Spinal cord (tissue), 9 donors: ENCODE measurements at regions not wholly inside any gene's neighbourhood (a gene's known extent, or its start where the extent isn't known, plus 50 kb on each side); places are given as distances from the start of the nearest gene placed in this dataset.
"Not testable (repeated sequence)": the region's sequence is repeated elsewhere in the genome, so short reads cannot be mapped to it uniquely, and the experiment has no call there.

Experiments used
- DNase-seq, 6 donors: peaks; one replicate each; pipeline versions ENCODE4 v3.0.0 to v3.0.0-alpha.2; 2013 to 2015; ENCODE audit warnings: low spot score in 6 of 6, low read depth in 4 of 6
- H3K27ac ChIP-seq: one replicate; pipeline ENCODE4 v1.5.1; 2013; ENCODE audit warnings: low read depth, low read length, control low read depth
- H3K27me3 ChIP-seq: one replicate; pipeline ENCODE4 v1.6.1; 2013; ENCODE audit warnings: low read length; ENCODE audit not compliant: control insufficient read depth, insufficient read depth
- H3K36me3 ChIP-seq: one replicate; pipeline ENCODE4 v1.6.1; 2013; ENCODE audit warnings: low read length; ENCODE audit not compliant: control insufficient read depth, insufficient read depth
- H3K4me1 ChIP-seq: one replicate; pipeline ENCODE4 v1.6.1; 2013; ENCODE audit warnings: low read length; ENCODE audit not compliant: control insufficient read depth, insufficient read depth
- H3K4me3 ChIP-seq: one replicate; pipeline ENCODE4 v1.5.1; 2013; ENCODE audit warnings: low read depth, low read length, control low read depth
- H3K9me3 ChIP-seq: one replicate; pipeline ENCODE4 v1.6.1; 2013; ENCODE audit warnings: low read length; ENCODE audit not compliant: control insufficient read depth, insufficient read depth
- WGBS: methylation state at CpG from one replicate; pipeline ENCODE4 v1.1.5; 2013; ENCODE audit warnings: missing lambda C conversion rate; ENCODE audit not compliant: insufficient coverage; 5-methylcytosine and 5-hydroxymethylcytosine counted together
- donor health status: healthy.

DNA sequence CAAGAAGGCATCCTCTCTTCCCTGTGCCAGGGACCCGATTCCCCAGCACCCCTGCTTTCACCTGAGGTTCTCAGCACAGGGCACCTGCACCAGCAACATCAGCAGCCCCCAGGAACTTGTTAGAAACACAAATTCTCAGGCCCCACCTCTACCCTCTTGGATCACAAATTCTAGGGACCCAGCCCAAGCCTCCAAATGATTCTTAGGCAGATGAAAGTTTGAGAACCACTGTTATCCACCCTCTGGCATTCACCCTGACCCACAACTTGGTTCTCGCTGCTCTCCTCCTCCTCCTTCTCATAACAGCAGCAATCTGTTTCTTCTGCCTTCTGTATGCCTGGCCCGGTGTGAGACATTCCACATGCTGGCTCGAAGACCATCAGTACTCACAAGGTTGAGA lies 60.3 kb upstream of the HIVEP3 start:
- DNase-seq: no peak
- Histone ChIP-seq H3K4me1 (peaks cover 3% of the 10 kb centered on the region), H3K9me3 (no peaks in the 10 kb centered on the region), H3K4me3 (no peak overlapping the region), H3K27me3 (no peaks in the 10 kb centered on the region), H3K36me3 (no peaks in the 10 kb centered on the region), H3K27ac (no peak overlapping the region)
- WGBS: 80% methylated on average over 4 of the region's 4 CpGs

DNA sequence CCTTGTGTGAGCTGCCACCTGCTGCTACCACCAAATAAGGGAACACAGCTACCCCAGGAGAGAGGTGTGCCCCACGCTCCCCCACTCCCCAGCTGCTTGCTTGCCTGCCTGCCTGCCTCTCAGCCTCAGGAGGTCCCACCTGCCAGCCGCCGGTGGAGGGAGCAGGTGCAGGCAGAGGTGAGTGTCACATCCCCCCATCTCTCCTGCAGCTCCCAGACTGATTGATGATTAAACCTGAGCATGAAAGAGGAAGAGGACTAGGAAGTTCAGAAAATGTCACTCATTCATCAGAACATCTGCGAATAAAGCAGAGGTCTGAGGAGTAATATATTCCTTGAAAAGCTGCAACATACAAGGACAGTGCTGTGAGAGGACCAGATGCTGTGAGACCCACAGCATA lies 58.6 kb upstream of the HIVEP3 start:
- no CpG with 5 or more reads among the region's 4 CpGs for WGBS
- DNase-seq: no peak
- no peaks in the 10 kb centered on the region for H3K9me3 ChIP-seq

DNA sequence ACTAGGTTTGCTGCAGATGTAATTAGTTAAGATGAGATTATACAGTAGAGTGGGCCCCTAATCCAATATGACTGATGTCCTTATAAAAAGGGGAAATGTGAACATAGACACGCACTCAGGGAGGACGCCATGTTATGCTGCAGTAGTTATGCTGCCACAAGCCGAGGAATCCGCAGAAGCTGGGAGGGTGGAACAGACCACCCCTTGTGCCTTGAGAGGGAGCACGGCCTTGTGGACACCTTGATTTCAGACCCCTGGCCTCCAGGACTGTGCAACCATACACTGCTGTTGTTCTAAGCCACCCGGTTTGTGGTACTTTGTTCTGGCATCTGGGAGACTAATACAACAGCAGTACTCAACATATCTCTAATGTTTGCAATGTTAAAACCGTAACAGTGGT lies 57.9 kb upstream of the HIVEP3 start:
- Histone ChIP-seq H3K9me3 (no peaks in the 10 kb centered on the region), H3K4me3 (no peak overlapping the region), H3K4me1 (peaks cover 3% of the 10 kb centered on the region), H3K27me3 (no peaks in the 10 kb centered on the region), H3K36me3 (no peaks in the 10 kb centered on the region), H3K27ac (no peak overlapping the region)
- 96% methylated on average over 5 of the region's 7 CpGs for WGBS
- no peak for DNase-seq

More for the DNA sequence above, 58.6 kb upstream of the HIVEP3 start:
- H3K4me3 ChIP-seq: no peak overlapping the region
- peaks cover 3% of the 10 kb centered on the region for H3K4me1 ChIP-seq
- no peaks in the 10 kb centered on the region for H3K27me3 ChIP-seq
- H3K27ac ChIP-seq: no peak overlapping the region
- H3K36me3 ChIP-seq: no peaks in the 10 kb centered on the region

DNA sequence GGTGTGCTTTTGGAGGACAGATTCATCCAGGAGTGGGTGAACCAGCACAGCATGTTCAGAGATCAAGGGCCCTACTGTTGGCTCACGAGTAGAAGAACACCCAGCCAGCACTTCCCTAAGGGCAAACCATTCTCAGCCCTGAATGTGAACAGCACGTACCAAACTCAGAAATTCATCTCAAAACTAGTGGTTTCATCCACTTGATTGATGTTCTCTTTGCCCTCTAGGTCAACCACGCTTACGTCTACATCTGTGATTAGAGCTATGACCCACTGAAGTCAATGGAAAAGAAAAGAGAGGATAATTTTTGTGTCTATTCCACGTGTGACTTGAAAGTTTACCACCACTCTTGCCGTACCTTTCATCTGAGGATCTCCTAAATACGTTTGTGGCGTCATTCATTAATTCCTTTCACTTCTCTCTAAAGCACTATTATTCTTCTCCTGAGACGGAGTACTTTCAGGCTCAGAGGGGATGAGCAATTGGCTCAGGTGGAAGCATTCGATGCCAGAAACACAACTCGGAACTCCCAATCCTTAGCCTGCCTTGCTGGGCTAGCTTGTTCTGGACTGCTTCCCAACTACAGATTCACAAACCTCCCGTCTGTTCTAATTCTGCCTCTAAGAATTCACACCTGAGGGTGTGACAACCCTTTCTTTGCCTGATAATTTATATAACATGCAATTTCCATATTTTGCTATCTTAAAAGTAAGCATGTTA lies 57.3 kb upstream of the HIVEP3 start:
- Histone ChIP-seq H3K4me1 (peaks cover 3% of the 10 kb centered on the region), H3K4me3 (no peak overlapping the region), H3K27me3 (no peaks in the 10 kb centered on the region), H3K9me3 (no peaks in the 10 kb centered on the region), H3K36me3 (no peaks in the 10 kb centered on the region), H3K27ac (no peak overlapping the region)
- WGBS: 75% methylated on average over 5 of the region's 12 CpGs
- DNase-seq: peak in 1 of 6 donors; percentile 4

DNA sequence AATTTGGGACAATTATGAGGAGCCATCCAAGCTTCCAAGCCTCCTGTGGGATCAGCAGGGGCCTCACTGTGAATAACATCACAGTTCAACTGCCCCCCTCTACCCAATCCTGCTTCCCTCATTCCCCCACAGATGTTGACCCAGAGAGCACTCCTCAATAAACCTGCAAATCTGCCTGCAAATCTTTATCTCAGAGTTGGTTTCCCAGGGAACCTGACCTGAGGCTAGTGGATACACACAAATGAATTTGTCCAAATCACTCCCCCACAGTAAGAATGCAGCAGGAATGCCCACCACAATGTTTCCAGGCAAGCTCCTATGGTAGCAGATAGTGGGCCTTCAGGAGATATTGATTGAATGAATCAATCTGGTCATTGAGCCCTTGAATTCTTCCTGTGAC lies 56.4 kb upstream of the HIVEP3 start:
- no peaks in the 10 kb centered on the region for H3K4me1 ChIP-seq
- no peak overlapping the region for H3K4me3 ChIP-seq
- no peaks in the 10 kb centered on the region for H3K27me3 ChIP-seq
- no peak overlapping the region for H3K27ac ChIP-seq
- H3K9me3 ChIP-seq: no peaks in the 10 kb centered on the region
- no peak for DNase-seq
- no peaks in the 10 kb centered on the region for H3K36me3 ChIP-seq

DNA sequence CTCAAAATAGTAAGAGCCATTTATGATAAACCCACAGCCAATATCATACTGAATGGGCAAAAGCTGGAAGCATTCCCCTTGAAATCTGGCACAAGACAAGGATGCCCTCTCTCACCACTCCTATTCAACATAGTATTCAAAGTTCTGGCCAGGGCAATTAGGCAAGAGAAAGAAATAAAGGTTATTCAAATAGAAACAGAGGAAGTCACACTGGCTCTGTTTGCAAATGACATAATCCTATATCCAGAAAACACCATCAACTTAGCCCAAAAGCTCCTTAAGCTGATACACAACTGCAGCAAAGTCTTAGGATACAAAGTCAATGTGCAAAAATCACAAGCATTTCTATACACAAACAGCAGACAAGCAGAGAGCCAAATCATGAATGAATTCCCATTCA lies 49.8 kb upstream of the HIVEP3 start:
- H3K4me1 ChIP-seq, H3K27ac ChIP-seq, H3K27me3 ChIP-seq, H3K4me3 ChIP-seq, H3K36me3 ChIP-seq, DNase-seq, H3K9me3 ChIP-seq: not testable (repeated sequence)
